Natural killer cell (primary cell): ENCODE measurements at regions not wholly inside any gene's neighbourhood (a gene's known extent, or its start where the extent isn't known, plus 50 kb on each side); places are given as distances from the start of the nearest gene placed in this dataset.

Experiments used
- ATAC-seq, 3 donors: fragments of 150-1000 bp in 2 of 3; fragments of 200-7000 bp in 1 of 3; cut with Tn5 transposase; 1 replicate in 1 of 3; 2 replicates in 2 of 3; pipeline ENCODE4 v1.10.0; 2021; ENCODE audit warnings: mild to moderate bottlenecking in 2 of 3, moderate library complexity in 2 of 3
- DNase-seq, 2 donors: peaks; one replicate each; pipeline versions ENCODE4 v3.0.0 to v3.0.0-alpha.2; 2013 to 2021; ENCODE audit warnings: mixed read lengths in 1 of 2
- H3K27ac ChIP-seq: one replicate; pipeline ENCODE4 v1.5.1; 2013; ENCODE audit warnings: mild to moderate bottlenecking, low read length
- H3K27me3 ChIP-seq: one replicate; pipeline ENCODE4 v1.6.1; 2013; ENCODE audit warnings: low read length; ENCODE audit not compliant: control insufficient read depth, insufficient read depth
- H3K36me3 ChIP-seq: one replicate; pipeline ENCODE4 v1.6.1; 2013; ENCODE audit warnings: low read length; ENCODE audit not compliant: control insufficient read depth, insufficient read depth
- H3K4me1 ChIP-seq: one replicate; pipeline ENCODE4 v1.6.1; 2013; ENCODE audit warnings: low read length; ENCODE audit not compliant: control insufficient read depth, insufficient read depth
- H3K4me3 ChIP-seq: one replicate; pipeline ENCODE4 v1.5.1; 2013; ENCODE audit warnings: low read length
- H3K9me3 ChIP-seq: one replicate; pipeline ENCODE4 v1.6.1; 2013; ENCODE audit warnings: low read length; ENCODE audit not compliant: control insufficient read depth, insufficient read depth
- H3K27ac Mint-ChIP-seq, 2 donors: one replicate each; pipeline ENCODE4 v1.8.0; 2022; ENCODE audit warnings: mild to moderate bottlenecking in 2 of 2, mixed read lengths in 2 of 2, moderate library complexity in 1 of 2
- H3K27me3 Mint-ChIP-seq, 2 donors: one replicate each; pipeline ENCODE4 v1.8.0; 2022; ENCODE audit warnings: low read depth in 2 of 2, mixed read lengths in 2 of 2
- H3K36me3 Mint-ChIP-seq: one replicate; pipeline ENCODE4 v1.8.0; 2022; ENCODE audit warnings: mixed read lengths
- H3K4me1 Mint-ChIP-seq, 2 donors: one replicate each; pipeline ENCODE4 v1.8.0; 2022; ENCODE audit warnings: mixed read lengths in 2 of 2
- H3K4me3 Mint-ChIP-seq: one replicate; pipeline ENCODE4 v1.8.0; 2022; ENCODE audit warnings: mild to moderate bottlenecking, moderate library complexity, mixed read lengths
- H3K9me3 Mint-ChIP-seq, 2 donors: one replicate each; pipeline ENCODE4 v1.8.0; 2022; ENCODE audit warnings: mixed read lengths in 2 of 2
- CTCF ChIP-seq: fragments of 200-600 bp; IDR thresholded peaks from one replicate; pipeline ENCODE4 v1.8.0; 2022; ENCODE audit warnings: antibody characterized with exemption
- WGBS: methylation state at CpG from one replicate; pipeline ENCODE4 v1.1.7; 2013; ENCODE audit warnings: missing lambda C conversion rate; ENCODE audit not compliant: insufficient coverage; 5-methylcytosine and 5-hydroxymethylcytosine counted together
- intact Hi-C: fragments of 100-400 bp; cut with micrococcal nuclease; formaldehyde crosslinking; loops from one replicate; pipeline ENCODE4 v1.14.2; 2022

GRCh38 chr18:68533641-68534040, 181.3 kb downstream of the TMX3 start:
- Histone ChIP-seq H3K4me1 (no peaks in the 10 kb centered on the region), H3K27ac (no peak overlapping the region), H3K4me3 (no peak overlapping the region), H3K27me3 (no peaks in the 10 kb centered on the region), H3K36me3 (no peaks in the 10 kb centered on the region), H3K9me3 (no peaks in the 10 kb centered on the region)
- no peak for TF ChIP-seq CTCF
- WGBS: 73% methylated on average over 2 of the region's 2 CpGs
- Mint-ChIP-seq H3K4me3 (no peak overlapping the region), H3K27ac (no peak overlapping the region), H3K9me3 (no peaks in the 10 kb centered on the region), H3K27me3 (no peaks in the 10 kb centered on the region), H3K36me3 (no peaks in the 10 kb centered on the region), H3K4me1 (no peaks in the 10 kb centered on the region)
- intact Hi-C loops: no loop called here
- ATAC-seq (no peak), DNase-seq (no peak)

DNA sequence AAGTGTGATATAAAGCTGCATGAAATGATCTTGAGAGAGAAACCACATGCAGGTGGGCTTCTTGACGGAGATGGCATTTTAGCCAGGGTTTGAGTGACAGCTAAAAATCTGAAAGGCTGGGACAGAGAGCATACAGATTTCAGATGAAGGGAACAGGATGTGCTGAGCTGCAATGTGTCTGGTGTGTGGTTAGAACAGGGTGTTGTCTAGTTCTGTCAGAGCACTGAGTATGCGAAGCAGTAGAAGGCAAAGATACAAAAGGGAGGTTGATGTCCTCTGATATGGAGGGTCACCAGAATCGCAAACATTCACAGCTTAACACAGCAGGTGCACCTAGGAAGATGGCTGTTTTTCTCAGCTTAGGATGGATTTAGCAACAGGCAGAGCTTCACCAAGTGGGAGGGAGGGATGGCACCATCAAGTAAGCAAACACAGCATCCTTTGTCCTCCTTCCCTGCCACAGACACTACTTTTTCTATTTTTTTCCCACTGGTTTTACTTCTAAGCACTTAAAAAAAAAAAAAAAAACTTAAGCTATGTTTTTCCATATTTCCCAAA, 182.5 kb downstream of the TMX3 start:
- no peak overlapping the region for H3K4me3 Mint-ChIP-seq
- H3K36me3 ChIP-seq: no peaks in the 10 kb centered on the region
- H3K27me3 Mint-ChIP-seq: no peaks in the 10 kb centered on the region
- DNase-seq (no peak), ATAC-seq (no peak)
- H3K27ac ChIP-seq: no peak overlapping the region
- H3K27ac Mint-ChIP-seq: no peak overlapping the region
- H3K4me3 ChIP-seq: no peak overlapping the region
- 60% methylated on average over 3 of the region's 3 CpGs for WGBS
- no peaks in the 10 kb centered on the region for H3K27me3 ChIP-seq
- no peak for TF ChIP-seq CTCF
- H3K4me1 Mint-ChIP-seq: no peaks in the 10 kb centered on the region
- H3K9me3 ChIP-seq: no peaks in the 10 kb centered on the region
- intact Hi-C loops: no loop called here
- no peaks in the 10 kb centered on the region for H3K4me1 ChIP-seq
- no peaks in the 10 kb centered on the region for H3K36me3 Mint-ChIP-seq
- no peaks in the 10 kb centered on the region for H3K9me3 Mint-ChIP-seq

GRCh38 chr18:68525091-68525490, 189.8 kb downstream of the TMX3 start:
- H3K27me3 ChIP-seq: no peaks in the 10 kb centered on the region
- TF ChIP-seq CTCF: no peak

DNA sequence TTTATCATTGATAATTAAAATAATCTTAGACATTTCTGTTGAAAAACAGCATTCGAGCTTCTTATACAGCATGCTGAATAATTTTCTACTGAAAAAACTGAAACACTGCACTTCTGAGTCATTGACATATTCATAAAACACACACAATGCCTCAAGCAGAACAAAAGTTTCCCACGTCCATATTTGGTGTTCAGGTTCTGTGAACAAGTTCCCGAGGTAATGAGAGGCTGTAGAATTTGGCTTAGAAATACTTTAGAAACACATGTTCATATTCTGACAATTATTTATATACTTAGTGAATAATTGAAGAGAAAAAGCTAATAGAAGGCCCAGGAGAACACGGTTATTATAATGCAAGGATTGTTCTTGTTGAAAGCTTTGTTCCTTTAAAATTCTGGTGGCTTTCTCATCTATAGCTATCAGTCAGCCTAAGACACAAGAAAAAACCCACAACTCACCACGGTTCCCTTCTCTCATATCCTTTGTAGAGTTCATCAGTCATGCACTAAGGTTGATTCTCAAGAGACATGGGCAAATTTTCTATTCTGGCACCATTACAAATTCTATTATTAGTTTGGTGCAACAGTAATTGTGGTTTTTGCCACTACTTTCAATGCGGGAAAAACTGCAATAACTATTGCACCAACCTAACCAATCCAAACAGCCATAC, 194.4 kb downstream of the TMX3 start:
- no peak for ATAC-seq
- H3K9me3 ChIP-seq: no peaks in the 10 kb centered on the region
- Mint-ChIP-seq H3K4me3 (no peak overlapping the region), H3K9me3 (peaks cover 0 to 7% of the 10 kb centered on the region in 2 donors), H3K36me3 (no peaks in the 10 kb centered on the region), H3K27me3 (no peaks in the 10 kb centered on the region), H3K27ac (no peak overlapping the region), H3K4me1 (no peaks in the 10 kb centered on the region)
- 65% methylated on average over 3 of the region's 6 CpGs for WGBS
- no peak for DNase-seq
- intact Hi-C loops: no loop called here
- H3K4me3 ChIP-seq: no peak overlapping the region
- no peaks in the 10 kb centered on the region for H3K36me3 ChIP-seq
- no peaks in the 10 kb centered on the region for H3K4me1 ChIP-seq
- TF ChIP-seq CTCF: no peak
- H3K27ac ChIP-seq: no peak overlapping the region
- H3K27me3 ChIP-seq: no peaks in the 10 kb centered on the region

More at GRCh38 chr18:68525091-68525490, 189.8 kb downstream of the TMX3 start:
- H3K4me1 ChIP-seq: no peaks in the 10 kb centered on the region
- H3K27ac Mint-ChIP-seq: no peak overlapping the region
- H3K36me3 Mint-ChIP-seq: no peaks in the 10 kb centered on the region
- no peaks in the 10 kb centered on the region for H3K4me1 Mint-ChIP-seq
- intact Hi-C loops: no loop called here
- 79% methylated on average over 1 of the region's 2 CpGs for WGBS
- no peak overlapping the region for H3K4me3 Mint-ChIP-seq
- DNase-seq: no peak
- ATAC-seq: no peak
- H3K36me3 ChIP-seq: no peaks in the 10 kb centered on the region
- H3K9me3 Mint-ChIP-seq: peaks cover 0 to 3% of the 10 kb centered on the region in 2 donors
- H3K4me3 ChIP-seq: no peak overlapping the region
- H3K27ac ChIP-seq: no peak overlapping the region
- H3K27me3 Mint-ChIP-seq: no peaks in the 10 kb centered on the region
- H3K9me3 ChIP-seq: no peaks in the 10 kb centered on the region
